OCI-LY3 (cell line): ENCODE measurements at regions not wholly inside any gene's neighbourhood (a gene's known extent, or its start where the extent isn't known, plus 50 kb on each side); places are given as distances from the start of the nearest gene placed in this dataset.

Experiments used
- EZH2phosphoT487 ChIP-seq: fragments of 200-600 bp; shearing (Covaris generic); IDR thresholded peaks from 2 replicates; pipeline ENCODE4 v1.6.1; 2018; ENCODE audit warnings: antibody characterized with exemption, mixed run types, low read depth
- TF ChIP-seq, protein P1 (sequence below): fragments of 200-600, 300-600 bp; sonication (generic); IDR thresholded peaks from 2 replicates; pipeline ENCODE4 v1.5.1; 2014; ENCODE audit warnings: antibody characterized with exemption, low read length, low read depth

DNA sequence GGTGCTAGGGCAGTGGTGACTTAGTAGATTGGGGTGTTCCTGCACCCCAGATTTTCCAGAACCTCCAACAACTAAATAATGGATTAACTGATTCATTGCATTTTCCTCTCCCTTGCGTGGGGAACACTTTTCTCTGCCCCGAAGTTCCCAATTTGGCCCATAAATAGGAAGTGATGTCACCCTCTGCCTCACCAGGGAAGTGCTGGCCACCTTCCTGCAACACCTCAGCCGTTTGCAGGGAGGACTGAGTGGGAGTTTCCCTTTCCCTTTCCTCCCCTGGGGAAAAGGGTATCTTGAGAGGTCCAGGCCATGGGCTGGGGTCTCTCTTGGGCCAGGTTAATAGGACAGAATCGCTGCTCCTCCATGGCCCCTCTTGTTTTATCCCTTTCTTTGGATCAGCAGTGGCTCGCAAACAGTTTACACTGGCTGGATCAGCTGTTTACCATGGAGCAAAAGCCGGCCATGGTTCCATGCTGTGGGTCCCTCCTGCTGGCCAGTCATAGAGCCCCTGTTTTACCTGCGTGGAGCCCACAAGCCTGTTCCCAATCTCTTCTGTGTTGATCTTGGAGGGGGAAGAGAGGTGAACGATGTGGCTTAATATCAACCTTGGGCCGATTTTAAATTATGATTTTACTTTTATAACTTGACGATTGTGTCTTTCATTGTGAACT lies 91.6 kb upstream of the VRK1 start:
- TF ChIP-seq, protein P1, sequence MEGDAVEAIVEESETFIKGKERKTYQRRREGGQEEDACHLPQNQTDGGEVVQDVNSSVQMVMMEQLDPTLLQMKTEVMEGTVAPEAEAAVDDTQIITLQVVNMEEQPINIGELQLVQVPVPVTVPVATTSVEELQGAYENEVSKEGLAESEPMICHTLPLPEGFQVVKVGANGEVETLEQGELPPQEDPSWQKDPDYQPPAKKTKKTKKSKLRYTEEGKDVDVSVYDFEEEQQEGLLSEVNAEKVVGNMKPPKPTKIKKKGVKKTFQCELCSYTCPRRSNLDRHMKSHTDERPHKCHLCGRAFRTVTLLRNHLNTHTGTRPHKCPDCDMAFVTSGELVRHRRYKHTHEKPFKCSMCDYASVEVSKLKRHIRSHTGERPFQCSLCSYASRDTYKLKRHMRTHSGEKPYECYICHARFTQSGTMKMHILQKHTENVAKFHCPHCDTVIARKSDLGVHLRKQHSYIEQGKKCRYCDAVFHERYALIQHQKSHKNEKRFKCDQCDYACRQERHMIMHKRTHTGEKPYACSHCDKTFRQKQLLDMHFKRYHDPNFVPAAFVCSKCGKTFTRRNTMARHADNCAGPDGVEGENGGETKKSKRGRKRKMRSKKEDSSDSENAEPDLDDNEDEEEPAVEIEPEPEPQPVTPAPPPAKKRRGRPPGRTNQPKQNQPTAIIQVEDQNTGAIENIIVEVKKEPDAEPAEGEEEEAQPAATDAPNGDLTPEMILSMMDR = no peak
- TF ChIP-seq EZH2phosphoT487 = no peak
